Activated CD8-positive, alpha-beta T cell treated with anti-CD3 and anti-CD28 coated beads for 36 hours (primary cell): ENCODE measurements at regions not wholly inside any gene's neighbourhood (a gene's known extent, or its start where the extent isn't known, plus 50 kb on each side); places are given as distances from the start of the nearest gene placed in this dataset.

Experiments used
- ATAC-seq: fragments of 200-7000 bp; cut with Tn5 transposase; one replicate; pipeline ENCODE4 v1.10.0; 2021; ENCODE audit warnings: mild to moderate bottlenecking, moderate library complexity
- CTCF ChIA-PET: fragments of 350-600 bp; sonication (Branson Sonifier 250); formaldehyde crosslinking; loops from one replicate; lab custom pipeline; 2021; ENCODE audit warnings: antibody characterized with exemption; lab: Charles Lee
- POLR2A ChIA-PET: fragments of 350-600 bp; sonication (Branson Sonifier 250); formaldehyde crosslinking; loops from one replicate; lab custom pipeline; 2021; ENCODE audit warnings: antibody characterized with exemption; lab: Charles Lee
- DNase-seq: peaks from one replicate; pipeline ENCODE4 v3.0.0-alpha.2; 2020
- H3K27ac Mint-ChIP-seq: one replicate; pipeline ENCODE4 v1.8.0; 2021; ENCODE audit warnings: mild to moderate bottlenecking, mixed read lengths
- H3K27me3 Mint-ChIP-seq: one replicate; pipeline ENCODE4 v1.8.0; 2021; ENCODE audit warnings: mixed read lengths
- H3K36me3 Mint-ChIP-seq: one replicate; pipeline ENCODE4 v1.8.0; 2021; ENCODE audit warnings: low read depth, mixed read lengths
- H3K4me1 Mint-ChIP-seq: one replicate; pipeline ENCODE4 v1.8.0; 2021; ENCODE audit warnings: low read depth, mixed read lengths
- H3K4me3 Mint-ChIP-seq: one replicate; pipeline ENCODE4 v1.8.0; 2021; ENCODE audit warnings: mild to moderate bottlenecking, moderate library complexity, mixed read lengths
- H3K9me3 Mint-ChIP-seq: one replicate; pipeline ENCODE4 v1.8.0; 2021; ENCODE audit warnings: mixed read lengths
- intact Hi-C: fragments of 100-400 bp; cut with micrococcal nuclease; formaldehyde crosslinking; loops from one replicate; pipeline ENCODE4 v1.10.0; 2022
- TF ChIP-seq, protein P1 (sequence below): fragments of 200-600 bp; IDR thresholded peaks from one replicate; pipeline ENCODE4 v1.8.0; 2022; ENCODE audit warnings: antibody characterized with exemption, mild to moderate bottlenecking

DNA sequence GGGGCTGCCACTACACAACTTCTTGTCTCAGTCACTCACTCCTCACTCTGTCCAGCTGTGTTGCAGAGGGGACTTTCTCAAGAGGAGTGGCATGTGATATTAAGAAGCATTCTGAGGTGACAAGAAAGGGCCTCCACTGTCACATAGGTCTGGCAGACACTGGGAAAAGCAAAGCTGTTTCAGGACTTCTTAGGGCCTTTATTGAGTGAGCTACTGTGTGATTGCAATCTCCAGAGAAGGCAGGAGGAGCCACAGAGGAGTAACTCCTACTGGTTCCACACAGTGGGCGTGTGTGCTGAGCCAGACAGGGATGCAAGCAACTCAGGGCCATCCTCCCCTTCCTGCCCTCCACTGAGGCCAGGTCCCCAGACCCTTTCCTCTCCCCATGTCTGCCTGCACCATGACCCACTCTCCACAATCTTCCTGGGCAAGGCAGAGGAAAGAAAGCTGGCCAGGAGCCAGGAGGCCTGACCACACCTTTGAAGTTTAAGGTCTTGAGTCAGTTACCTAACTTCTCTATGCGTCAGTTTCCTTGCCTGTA is 262.0 kb upstream of the ZMIZ1 start:
- no peak for ATAC-seq
- no peaks in the 10 kb centered on the region for H3K27me3 Mint-ChIP-seq
- TF ChIP-seq, protein P1, sequence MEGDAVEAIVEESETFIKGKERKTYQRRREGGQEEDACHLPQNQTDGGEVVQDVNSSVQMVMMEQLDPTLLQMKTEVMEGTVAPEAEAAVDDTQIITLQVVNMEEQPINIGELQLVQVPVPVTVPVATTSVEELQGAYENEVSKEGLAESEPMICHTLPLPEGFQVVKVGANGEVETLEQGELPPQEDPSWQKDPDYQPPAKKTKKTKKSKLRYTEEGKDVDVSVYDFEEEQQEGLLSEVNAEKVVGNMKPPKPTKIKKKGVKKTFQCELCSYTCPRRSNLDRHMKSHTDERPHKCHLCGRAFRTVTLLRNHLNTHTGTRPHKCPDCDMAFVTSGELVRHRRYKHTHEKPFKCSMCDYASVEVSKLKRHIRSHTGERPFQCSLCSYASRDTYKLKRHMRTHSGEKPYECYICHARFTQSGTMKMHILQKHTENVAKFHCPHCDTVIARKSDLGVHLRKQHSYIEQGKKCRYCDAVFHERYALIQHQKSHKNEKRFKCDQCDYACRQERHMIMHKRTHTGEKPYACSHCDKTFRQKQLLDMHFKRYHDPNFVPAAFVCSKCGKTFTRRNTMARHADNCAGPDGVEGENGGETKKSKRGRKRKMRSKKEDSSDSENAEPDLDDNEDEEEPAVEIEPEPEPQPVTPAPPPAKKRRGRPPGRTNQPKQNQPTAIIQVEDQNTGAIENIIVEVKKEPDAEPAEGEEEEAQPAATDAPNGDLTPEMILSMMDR: no peak
- H3K9me3 Mint-ChIP-seq: no peaks in the 10 kb centered on the region
- DNase-seq: no peak
- H3K36me3 Mint-ChIP-seq: no peaks in the 10 kb centered on the region
- H3K4me3 Mint-ChIP-seq: no peak overlapping the region
- CTCF ChIA-PET: no interaction called here
- intact Hi-C loops: no loop called here
- POLR2A ChIA-PET: no interaction called here
- H3K27ac Mint-ChIP-seq: no peak overlapping the region
- H3K4me1 Mint-ChIP-seq: no peaks in the 10 kb centered on the region

DNA sequence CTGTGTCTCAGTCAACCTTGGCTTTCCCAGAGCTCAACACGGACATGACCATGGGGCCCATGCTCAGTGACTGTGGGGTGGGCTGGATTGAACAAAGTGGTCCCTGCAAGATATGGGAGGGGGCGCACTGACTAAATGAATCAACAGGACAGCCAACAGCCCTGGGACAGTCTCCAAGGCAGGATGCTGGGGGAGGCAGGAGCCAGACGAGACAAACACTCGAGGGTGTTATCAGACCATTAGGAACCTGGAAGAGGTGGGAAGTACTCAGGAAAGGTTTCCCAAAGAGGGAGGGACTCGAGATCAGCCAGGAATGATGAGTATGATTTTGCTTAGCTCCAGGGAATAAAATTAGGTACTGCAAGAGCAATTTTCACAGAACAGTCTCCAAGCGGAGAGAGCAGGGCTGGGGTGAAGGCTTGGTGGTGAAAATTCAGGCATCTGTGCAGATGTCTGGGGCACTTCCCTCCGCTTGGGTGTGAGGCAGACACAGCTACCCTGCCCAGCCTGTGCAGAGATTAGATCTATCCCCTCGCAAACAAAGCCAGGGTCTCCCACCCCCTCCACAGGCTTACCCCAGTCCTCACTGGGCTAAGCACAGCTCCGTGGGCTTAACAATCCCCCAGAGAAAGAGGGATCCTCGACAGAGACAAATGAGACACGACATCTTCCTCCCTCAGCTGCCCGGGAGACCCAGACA is 261.1 kb upstream of the ZMIZ1 start:
- CTCF ChIA-PET: no interaction called here

DNA sequence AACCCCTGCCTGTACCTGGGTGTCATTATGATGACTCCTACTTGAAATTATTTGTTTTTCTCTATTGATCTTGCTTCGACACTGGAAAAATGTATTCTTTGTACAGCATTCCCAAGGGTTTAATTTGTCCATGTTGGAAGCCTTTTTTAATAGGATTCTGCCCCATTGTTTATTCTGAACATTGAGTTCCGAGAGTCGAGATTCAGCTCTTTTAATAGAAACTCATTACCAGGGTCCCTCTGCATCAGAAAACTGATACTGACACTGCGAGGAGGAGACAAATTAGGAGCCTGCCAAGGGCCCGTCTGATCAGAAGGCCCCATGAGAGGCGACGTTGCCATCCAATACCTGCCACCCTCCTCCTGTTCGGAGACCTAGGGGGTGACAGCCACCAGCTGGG is 260.5 kb upstream of the ZMIZ1 start:
- ChIA-PET POLR2A (no interaction called here), CTCF (no interaction called here)
- Mint-ChIP-seq H3K27me3 (no peaks in the 10 kb centered on the region), H3K36me3 (no peaks in the 10 kb centered on the region), H3K27ac (no peak overlapping the region), H3K9me3 (no peaks in the 10 kb centered on the region), H3K4me1 (no peaks in the 10 kb centered on the region), H3K4me3 (no peak overlapping the region)
- TF ChIP-seq, protein P1: no peak
- ATAC-seq (no peak), DNase-seq (no peak)
- intact Hi-C loops: no loop called here

More for the DNA sequence above, 261.1 kb upstream of the ZMIZ1 start:
- Mint-ChIP-seq H3K4me1 (no peaks in the 10 kb centered on the region), H3K36me3 (no peaks in the 10 kb centered on the region), H3K27ac (no peak overlapping the region), H3K9me3 (no peaks in the 10 kb centered on the region), H3K27me3 (no peaks in the 10 kb centered on the region), H3K4me3 (no peak overlapping the region)
- no peak for ATAC-seq
- POLR2A ChIA-PET: no interaction called here
- intact Hi-C loops: no loop called here
- DNase-seq: no peak
- TF ChIP-seq, protein P1: no peak

DNA sequence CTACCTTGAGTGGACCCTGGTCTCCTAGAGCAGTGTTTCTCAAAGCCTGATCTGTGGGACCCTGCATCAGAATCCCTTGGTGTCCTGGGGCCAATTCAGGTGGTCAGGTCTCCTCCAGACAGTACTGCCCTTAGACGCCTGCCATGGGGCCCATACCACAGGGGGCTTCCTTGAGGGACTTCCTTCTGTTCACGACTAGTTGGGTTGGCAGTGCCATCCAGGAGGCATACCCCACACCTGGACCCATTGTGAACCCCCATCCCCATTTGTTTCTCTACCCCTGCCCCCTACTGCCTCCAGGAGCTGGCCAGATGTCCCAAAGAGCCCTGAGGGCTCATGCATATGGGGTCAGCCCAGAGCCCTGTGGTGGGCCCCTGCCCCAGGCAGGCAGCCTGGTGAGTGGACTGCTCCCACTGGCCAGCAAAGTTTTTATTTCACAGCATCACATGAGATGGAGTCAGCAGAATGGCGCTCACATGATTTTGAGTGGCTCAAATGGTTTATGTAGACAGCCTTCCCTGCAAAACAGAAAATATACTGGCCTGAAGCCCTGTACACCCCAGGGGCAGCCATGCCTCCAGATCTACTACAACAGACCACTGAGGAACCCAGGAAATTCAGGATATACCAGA is 259.9 kb upstream of the ZMIZ1 start:
- H3K36me3 Mint-ChIP-seq: no peaks in the 10 kb centered on the region

More for the DNA sequence above, 259.9 kb upstream of the ZMIZ1 start:
- H3K4me1 Mint-ChIP-seq: no peaks in the 10 kb centered on the region
- intact Hi-C loops: no loop called here
- ATAC-seq (no peak), DNase-seq (no peak)
- H3K9me3 Mint-ChIP-seq: no peaks in the 10 kb centered on the region
- H3K4me3 Mint-ChIP-seq: no peak overlapping the region
- CTCF ChIA-PET: no interaction called here
- H3K27ac Mint-ChIP-seq: no peak overlapping the region
- peaks cover 5% of the 10 kb centered on the region for H3K27me3 Mint-ChIP-seq
- POLR2A ChIA-PET: no interaction called here
- TF ChIP-seq, protein P1: no peak
